HCT116 (cell line): ENCODE measurements at regions not wholly inside any gene's neighbourhood (a gene's known extent, or its start where the extent isn't known, plus 50 kb on each side); places are given as distances from the start of the nearest gene placed in this dataset.

ENCODE experiments used
- ATAC-seq: fragments of 200-7000 bp; cut with Tn5 transposase; 2 replicates; pipeline ENCODE4 v1.9.1; 2020; ENCODE audit warnings: mild to moderate bottlenecking, moderate library complexity
- BruUV-seq: library from RNA; stranded (reverse); fragments of 400-500 nt; replicated peaks from 2 replicates; lab custom pipeline; 2021; lab: Mats Ljungman, UMichigan
- CTCF ChIA-PET: fragments of 300-600 bp; sonication (Branson Sonifier 250); formaldehyde crosslinking; loops from one replicate; lab custom pipeline; 2021; ENCODE audit warnings: antibody characterized with exemption; lab: Charles Lee
- POLR2A ChIA-PET: fragments of 300-600, 350-600 bp; sonication (Branson Sonifier 250); formaldehyde crosslinking; loops from one replicate; lab custom pipeline; 2021; ENCODE audit warnings: antibody characterized with exemption; lab: Charles Lee
- RAD21 ChIA-PET, 2 experiments: fragments of 300-600 bp; sonication (Branson Sonifier 250); formaldehyde crosslinking; loops; one replicate each; lab custom pipeline; 2023; ENCODE audit warnings: low total read pairs in 2 of 2; ENCODE audit not compliant: uncharacterized antibody in 2 of 2, unreplicated experiment in 2 of 2, low non-redundant PET in 1 of 2; lab: Charles Lee
- DNase-seq: peaks from one replicate; pipeline ENCODE4 v3.0.0-alpha.2; 2010; ENCODE audit warnings: low read depth, low spot score
- H2AFZ ChIP-seq: fragments of 200-600 bp; shearing (Covaris generic), sonication (generic); 2 replicates; pipeline ENCODE4 v1.6.1; 2017; ENCODE audit warnings: low read depth, mixed run types, mixed read lengths, antibody characterized with exemption, low read length; ENCODE audit not compliant: poor library complexity, severe bottlenecking
- H3K27ac ChIP-seq: 2 replicates; pipeline ENCODE4 v1.5.1; 2012; ENCODE audit warnings: low read depth, low read length
- H3K27me3 ChIP-seq: fragments of 200-600 bp; sonication (generic); 2 replicates; pipeline ENCODE4 v1.6.1; 2016; ENCODE audit warnings: mixed run types, low read length, mixed read lengths; ENCODE audit not compliant: insufficient read depth
- H3K36me3 ChIP-seq, 2 experiments: fragments of 200-500 bp in 1 of 2; fragments of 200-600 bp in 1 of 2; sonication (Bioruptor generic) in 1 of 2; sonication (generic) in 1 of 2; 2 replicates each; pipeline versions ENCODE4 v1.5.1 to v1.6.1; 2014 to 2016; ENCODE audit warnings: low read length in 2 of 2, inconsistent platforms in 1 of 2, mixed read lengths in 1 of 2, mixed run types in 1 of 2; ENCODE audit not compliant: insufficient read depth in 2 of 2, control insufficient read depth in 1 of 2
- H3K4me1 ChIP-seq, 2 experiments: fragments of 200-600 bp in 1 of 2; sonication (generic) in 1 of 2; 2 replicates each; pipeline versions ENCODE4 v1.5.1 to v1.6.1; 2012 to 2017; ENCODE audit warnings: low read length in 2 of 2, inconsistent platforms in 1 of 2, mild to moderate bottlenecking in 1 of 2, mixed read lengths in 1 of 2, mixed run types in 1 of 2, moderate library complexity in 1 of 2; ENCODE audit not compliant: insufficient read depth in 2 of 2, control insufficient read depth in 1 of 2
- H3K4me2 ChIP-seq: fragments of 200-600 bp; sonication (generic); 2 replicates; pipeline ENCODE4 v1.6.1; 2017; ENCODE audit warnings: mixed run types, low read length, mixed read lengths
- H3K4me3 ChIP-seq, 2 experiments: fragments of 200-600 bp in 1 of 2; sonication (generic) in 1 of 2; replicated peaks in 1 of 2; 2 replicates each; pipeline ENCODE4 v1.5.1; 2011 to 2016; ENCODE audit warnings: low read length in 2 of 2, control low read depth in 1 of 2, low read depth in 1 of 2, mild to moderate bottlenecking in 1 of 2, mixed read lengths in 1 of 2, mixed run types in 1 of 2
- H3K79me2 ChIP-seq: fragments of 200-600 bp; sonication (generic); 2 replicates; pipeline ENCODE4 v1.6.1; 2017; ENCODE audit warnings: mild to moderate bottlenecking, mixed run types, low read length, moderate library complexity, mixed read lengths; ENCODE audit not compliant: insufficient read depth
- H3K9ac ChIP-seq: fragments of 200-600 bp; sonication (generic); 2 replicates; pipeline ENCODE4 v1.6.1; 2016; ENCODE audit warnings: low read length, mixed read lengths
- H3K9me2 ChIP-seq: fragments of 200-600 bp; sonication (generic), shearing (Covaris generic); 2 replicates; pipeline ENCODE4 v1.6.1; 2017; ENCODE audit warnings: mixed run types, mild to moderate bottlenecking, moderate library complexity; ENCODE audit not compliant: insufficient read depth
- H3K9me3 ChIP-seq, 2 experiments: fragments of 200-500 bp in 1 of 2; fragments of 200-600 bp in 1 of 2; sonication (Bioruptor generic) in 1 of 2; sonication (generic) in 1 of 2; 2 replicates each; pipeline ENCODE4 v1.6.1; 2014 to 2017; ENCODE audit warnings: low read length in 2 of 2, mixed read lengths in 2 of 2, inconsistent platforms in 1 of 2, low read depth in 1 of 2, mild to moderate bottlenecking in 1 of 2, mixed run types in 1 of 2, moderate library complexity in 1 of 2; ENCODE audit not compliant: control insufficient read depth in 1 of 2, insufficient read depth in 1 of 2
- H4K20me1 ChIP-seq: fragments of 200-600 bp; sonication (generic), shearing (Covaris generic); 2 replicates; pipeline ENCODE4 v1.6.1; 2017; ENCODE audit warnings: mixed run types, mild to moderate bottlenecking, moderate library complexity; ENCODE audit not compliant: insufficient read depth
- CBX3 ChIP-seq: IDR thresholded peaks from 2 replicates; pipeline ENCODE4 v1.6.1; 2012; ENCODE audit warnings: low read depth
- CEBPB ChIP-seq: IDR thresholded peaks from 2 replicates; pipeline ENCODE4 v1.6.1; 2012; ENCODE audit warnings: low read depth
- CTCF ChIP-seq, 3 experiments: fragments of 200-600 bp in 1 of 3; sonication (generic) in 1 of 3; IDR thresholded peaks in 2 of 3; conservative IDR thresholded peaks in 1 of 3; 2 replicates each; pipeline ENCODE4 v1.5.1; 2012 to 2017; ENCODE audit warnings: low read depth in 2 of 3, low read length in 2 of 3, antibody characterized with exemption in 1 of 3, borderline replicate concordance in 1 of 3, control low read depth in 1 of 3, mild to moderate bottlenecking in 1 of 3, mixed read lengths in 1 of 3, mixed run types in 1 of 3, moderate library complexity in 1 of 3; ENCODE audit not compliant: insufficient read depth in 1 of 3
- EGR1 ChIP-seq: IDR thresholded peaks from 2 replicates; pipeline ENCODE4 v1.6.1; 2012; ENCODE audit warnings: low read depth
- EZH2phosphoT487 ChIP-seq: fragments of 200-600 bp; IDR thresholded peaks from 2 replicates; pipeline ENCODE4 v1.6.1; 2018; ENCODE audit warnings: antibody characterized with exemption, borderline replicate concordance
- MAX ChIP-seq: IDR thresholded peaks from 2 replicates; pipeline ENCODE4 v1.6.1; 2012
- POLR2AphosphoS5 ChIP-seq: IDR thresholded peaks from 2 replicates; pipeline ENCODE4 v1.6.1; 2011; ENCODE audit warnings: mild to moderate bottlenecking, low read depth, low read length, moderate library complexity
- RAD21 ChIP-seq: IDR thresholded peaks from 2 replicates; pipeline ENCODE4 v1.6.1; 2012; ENCODE audit warnings: low read depth, mild to moderate bottlenecking
- REST ChIP-seq: IDR thresholded peaks from 2 replicates; pipeline ENCODE4 v1.6.1; 2012; ENCODE audit warnings: low read depth
- SP1 ChIP-seq: IDR thresholded peaks from 2 replicates; pipeline ENCODE4 v1.6.1; 2012; ENCODE audit warnings: low read depth
- SRF ChIP-seq: IDR thresholded peaks from 2 replicates; pipeline ENCODE4 v1.6.1; 2012; ENCODE audit warnings: low read depth
- YY1 ChIP-seq: IDR thresholded peaks from 2 replicates; pipeline ENCODE4 v1.6.1; 2011; ENCODE audit warnings: low read length, low read depth, moderate library complexity, mild to moderate bottlenecking; ENCODE audit not compliant: insufficient replicate concordance; ENCODE audit errors: extremely low read depth
- ZFX ChIP-seq: fragments of 450-650 bp; IDR thresholded peaks from 2 replicates; pipeline ENCODE4 v1.6.1; 2017
- intact Hi-C: fragments of 100-400 bp; cut with micrococcal nuclease; formaldehyde crosslinking; loops from 2 replicates; pipeline ENCODE4 v1.10.0; 2022

- no peak overlapping the region for H3K4me2 ChIP-seq
- ChIA-PET POLR2A (no interaction called here), CTCF (no interaction called here), RAD21 (no interaction called here)
- no peak overlapping the region for H3K9ac ChIP-seq
- BruUV-seq, result no TSS peak
- H3K27me3 ChIP-seq, result no peaks in the 10 kb centered on the region
- no peaks in the 10 kb centered on the region for H3K9me3 ChIP-seq
- no peaks in the 10 kb centered on the region for H4K20me1 ChIP-seq
- no peaks in the 10 kb centered on the region for H3K9me2 ChIP-seq
- no peak for ATAC-seq
- TF ChIP-seq CEBPB, result no peak
- no peak for TF ChIP-seq EZH2phosphoT487
- TF ChIP-seq ZFX, result no peak
- no peak for TF ChIP-seq MAX
- no peak for TF ChIP-seq REST
- no peak for TF ChIP-seq RAD21
- TF ChIP-seq POLR2AphosphoS5, result no peak
- no peak for TF ChIP-seq EGR1
- no peak for TF ChIP-seq YY1
- TF ChIP-seq SRF, result no peak
- no peak for TF ChIP-seq CBX3
- no peak for TF ChIP-seq CTCF (IDR thresholded peaks at IDR 0.05 in 2 of 3, conservative IDR thresholded peaks at IDR 0.05 in 1 of 3; ENCODE audit: borderline replicate concordance in 1 of 3, insufficient read depth in 1 of 3, low read depth in 2 of 3, low read length in 2 of 3)
- no peak for TF ChIP-seq SP1
- peaks cover 0 to 10% of the 10 kb centered on the region in 2 experiments; a peak in 1 of 4 replicates for H3K4me1 ChIP-seq
- intact Hi-C loops, result no loop called here
- no peak for DNase-seq
- H3K4me3 ChIP-seq, result no peak overlapping the region
- H3K27ac ChIP-seq, result no peak overlapping the region
- no peaks in the 10 kb centered on the region for H3K79me2 ChIP-seq
- H3K36me3 ChIP-seq, result no peaks in the 10 kb centered on the region
- H2AFZ ChIP-seq, result no peak overlapping the region
Observed at GRCh38 chr4:138611721-138612120, 369.6 kb upstream of the SLC7A11 start.
